MM.1S (cell line): ENCODE measurements at regions not wholly inside any gene's neighbourhood (a gene's known extent, or its start where the extent isn't known, plus 50 kb on each side); places are given as distances from the start of the nearest gene placed in this dataset.

Experiments used
- CTCF ChIP-seq: fragments of 300-600 bp; sonication (generic); IDR thresholded peaks from 2 replicates; pipeline ENCODE4 v1.5.1; 2016; ENCODE audit warnings: antibody characterized with exemption, low read length, mixed read lengths
- EZH2 ChIP-seq: fragments of 300-600 bp; sonication (generic); optimal IDR thresholded peaks from 2 replicates; pipeline ENCODE3; 2017; ENCODE audit warnings: low read depth, mild to moderate bottlenecking, antibody characterized with exemption, low read length, mixed read lengths

DNA sequence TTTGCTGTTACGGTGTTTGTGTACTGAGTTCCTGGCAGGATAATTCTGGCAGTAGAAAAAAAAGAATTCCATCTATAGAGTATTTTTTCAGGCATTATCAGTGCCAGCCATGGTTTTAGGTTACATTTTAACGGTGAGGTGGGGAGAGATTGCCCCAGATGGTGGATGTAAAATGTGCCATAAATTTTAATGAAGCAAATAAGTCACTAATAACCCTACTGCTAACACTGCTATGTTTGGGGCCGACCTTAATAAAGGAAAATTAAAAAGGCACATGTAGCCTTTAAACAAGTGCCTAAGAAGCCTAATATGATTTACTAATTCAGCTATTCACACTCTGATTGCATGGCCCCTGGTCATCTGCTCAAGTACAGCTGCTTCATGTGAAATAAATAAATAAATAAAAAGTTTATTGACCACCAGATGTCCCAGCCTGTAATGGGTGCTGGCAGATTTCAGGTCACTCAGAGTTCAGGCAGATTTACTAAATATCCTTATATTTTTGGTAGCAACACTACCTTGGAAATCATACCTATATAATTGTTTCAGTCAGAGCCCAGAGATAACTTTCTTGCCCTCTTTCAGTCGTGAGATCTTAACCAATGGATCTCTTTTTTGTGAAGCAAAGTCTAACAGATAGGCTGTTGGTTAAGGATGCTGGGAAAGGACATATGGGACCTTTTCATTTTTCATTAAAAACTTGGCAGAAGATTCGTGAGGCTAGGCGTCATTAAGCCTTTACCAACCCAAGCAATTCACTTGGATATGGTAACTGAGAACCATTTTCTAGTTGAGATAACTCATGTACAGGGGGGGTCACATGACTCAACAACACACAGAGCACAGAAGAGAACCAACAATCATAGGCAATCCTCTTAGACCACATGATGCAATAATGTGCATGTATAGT lies 495.0 kb upstream of the NRSN1 start:
- no peak for TF ChIP-seq CTCF
- no peak for TF ChIP-seq EZH2
